Suppressor macrophage treated with lipopolysaccharide for 4 hours (primary cell): ENCODE measurements at regions not wholly inside any gene's neighbourhood (a gene's known extent, or its start where the extent isn't known, plus 50 kb on each side); places are given as distances from the start of the nearest gene placed in this dataset.

Experiments used
- DNase-seq: peaks from one replicate; pipeline ENCODE4 v3.0.0-alpha.2; 2020

GRCh38 chr10:59090817-59091622 is 85.4 kb upstream of the PHYHIPL start:
- DNase-seq: no peak

- DNase-seq: no peak
Measured at GRCh38 chr10:59093461-59093860, 83.0 kb upstream of the PHYHIPL start.

GRCh38 chr10:59096631-59097030 is 79.8 kb upstream of the PHYHIPL start:
- DNase-seq: no peak

- no peak for DNase-seq
Measured at GRCh38 chr10:59098387-59098786, 78.1 kb upstream of the PHYHIPL start.

- DNase-seq: no peak
Measured at GRCh38 chr10:59098831-59099452, 77.5 kb upstream of the PHYHIPL start.

GRCh38 chr10:59099481-59099880 is 77.0 kb upstream of the PHYHIPL start:
- no peak for DNase-seq

GRCh38 chr10:59102394-59102793 is 74.0 kb upstream of the PHYHIPL start:
- DNase-seq: no peak

GRCh38 chr10:59104186-59104585 is 72.3 kb upstream of the PHYHIPL start:
- DNase-seq: no peak

GRCh38 chr10:59106441-59106840 is 70.0 kb upstream of the PHYHIPL start:
- no peak for DNase-seq

GRCh38 chr10:59107147-59107546 is 69.3 kb upstream of the PHYHIPL start:
- no peak for DNase-seq

- DNase-seq: no peak
Measured at GRCh38 chr10:59108296-59108870, 68.1 kb upstream of the PHYHIPL start.

- DNase-seq: no peak
Measured at GRCh38 chr10:59108886-59109288, 67.6 kb upstream of the PHYHIPL start.

- DNase-seq: no peak
Measured at GRCh38 chr10:59109826-59110225, 66.6 kb upstream of the PHYHIPL start.

- DNase-seq: no peak
Measured at GRCh38 chr10:59124187-59124586, 52.3 kb upstream of the PHYHIPL start.

- DNase-seq: no peak
Measured at GRCh38 chr10:59125666-59126065, 50.8 kb upstream of the PHYHIPL start.

- DNase-seq: no peak
Measured at GRCh38 chr10:59126261-59126660, 50.2 kb upstream of the PHYHIPL start.
